ENCODE measurements at regions not wholly inside any gene's neighbourhood (a gene's known extent, or its start where the extent isn't known, plus 50 kb on each side); places are given as distances from the start of the nearest gene placed in this dataset.
"Not testable (repeated sequence)": the region's sequence is repeated elsewhere in the genome, so short reads cannot be mapped to it uniquely, and the experiment has no call there.

- no peak for DNase-seq (ENCODE audit: low read depth)
Measured at GRCh38 chr6:84876723-84877514, 112.5 kb upstream of the TBX18 start.

GRCh38 chr6:84872996-84873723 lies 108.8 kb upstream of the TBX18 start:
- no peak for DNase-seq (ENCODE audit: low read depth)

GRCh38 chr6:84871925-84872324 lies 107.5 kb upstream of the TBX18 start:
- no peak for DNase-seq (ENCODE audit: low read depth)

- no peak for DNase-seq (ENCODE audit: low read depth)
Measured at GRCh38 chr6:84870672-84871071, 106.3 kb upstream of the TBX18 start.

- DNase-seq (ENCODE audit: low read depth), result no peak
Measured at GRCh38 chr6:84868149-84868548, 103.8 kb upstream of the TBX18 start.

GRCh38 chr6:84867521-84867920 lies 103.1 kb upstream of the TBX18 start:
- DNase-seq (ENCODE audit: low read depth), result no peak

GRCh38 chr6:84866715-84867114 lies 102.3 kb upstream of the TBX18 start:
- no peak for DNase-seq (ENCODE audit: low read depth)

GRCh38 chr6:84865372-84865771 lies 101.0 kb upstream of the TBX18 start:
- DNase-seq (ENCODE audit: low read depth), result not testable (repeated sequence)

GRCh38 chr6:84862843-84863242 lies 98.4 kb upstream of the TBX18 start:
- DNase-seq (ENCODE audit: low read depth), result no peak

GRCh38 chr6:84860920-84861319 lies 96.5 kb upstream of the TBX18 start:
- DNase-seq (ENCODE audit: low read depth), result no peak

GRCh38 chr6:84860509-84860908 lies 96.1 kb upstream of the TBX18 start:
- DNase-seq (ENCODE audit: low read depth), result no peak

- DNase-seq (ENCODE audit: low read depth), result no peak
Measured at GRCh38 chr6:84854811-84855400, 90.5 kb upstream of the TBX18 start.

- DNase-seq (ENCODE audit: low read depth), result no peak
Measured at GRCh38 chr6:84853901-84854300, 89.5 kb upstream of the TBX18 start.

GRCh38 chr6:84848960-84849359 lies 84.6 kb upstream of the TBX18 start:
- DNase-seq (ENCODE audit: low read depth), result no peak

- no peak for DNase-seq (ENCODE audit: low read depth)
Measured at GRCh38 chr6:84847390-84848160, 83.2 kb upstream of the TBX18 start.

- no peak for DNase-seq (ENCODE audit: low read depth)
Measured at GRCh38 chr6:84842525-84843166, 78.2 kb upstream of the TBX18 start.

- not testable (repeated sequence) for DNase-seq (ENCODE audit: low read depth)
Measured at GRCh38 chr6:84837068-84837866, 72.9 kb upstream of the TBX18 start.

GRCh38 chr6:84836366-84836765 lies 72.0 kb upstream of the TBX18 start:
- DNase-seq (ENCODE audit: low read depth), result no peak

- DNase-seq (ENCODE audit: low read depth), result no peak
Measured at GRCh38 chr6:84835340-84835739, 70.9 kb upstream of the TBX18 start.

GRCh38 chr6:84831924-84832323 lies 67.5 kb upstream of the TBX18 start:
- DNase-seq (ENCODE audit: low read depth), result not testable (repeated sequence)

- peak; percentile 25 for DNase-seq (ENCODE audit: low read depth)
Measured at GRCh38 chr6:84825461-84825860, 61.1 kb upstream of the TBX18 start.
